OCI-LY1 (cell line): ENCODE measurements at regions not wholly inside any gene's neighbourhood (a gene's known extent, or its start where the extent isn't known, plus 50 kb on each side); places are given as distances from the start of the nearest gene placed in this dataset.

Source experiments
- H2AFZ ChIP-seq: fragments of 200-600 bp; sonication (generic), shearing (Covaris generic); 2 replicates; pipeline ENCODE4 v1.6.0; 2014; ENCODE audit warnings: antibody characterized with exemption, mild to moderate bottlenecking, low read length
- H3F3A ChIP-seq: fragments of 200-600 bp; sonication (generic), shearing (Covaris generic); 2 replicates; pipeline ENCODE4 v1.6.0; 2014; ENCODE audit warnings: mild to moderate bottlenecking, antibody characterized with exemption, low read length, moderate library complexity; ENCODE audit not compliant: insufficient read depth
- H3K27ac ChIP-seq: fragments of 200-600 bp; sonication (generic); 2 replicates; pipeline ENCODE4 v1.5.1; 2014; ENCODE audit warnings: low read length, mixed run types, mild to moderate bottlenecking, low read depth; ENCODE audit not compliant: poor library complexity, severe bottlenecking
- H3K27me3 ChIP-seq: fragments of 200-600 bp; sonication (generic); 2 replicates; pipeline ENCODE4 v1.6.0; 2014; ENCODE audit warnings: antibody characterized with exemption, mild to moderate bottlenecking, low read length, moderate library complexity; ENCODE audit not compliant: insufficient read depth
- H3K36me3 ChIP-seq: fragments of 200-600 bp; sonication (generic); 2 replicates; pipeline ENCODE4 v1.6.1; 2014; ENCODE audit warnings: mild to moderate bottlenecking, antibody characterized with exemption, low read length, moderate library complexity, mixed read lengths; ENCODE audit not compliant: insufficient read depth
- H3K4me1 ChIP-seq: fragments of 200-600 bp; sonication (generic); 2 replicates; pipeline ENCODE4 v1.5.1; 2014; ENCODE audit warnings: mild to moderate bottlenecking, low read length, moderate library complexity; ENCODE audit not compliant: insufficient read depth, severe bottlenecking
- H3K4me2 ChIP-seq: fragments of 200-600 bp; sonication (generic), shearing (Covaris generic); 2 replicates; pipeline ENCODE4 v1.6.1; 2014; ENCODE audit warnings: low read length
- H3K4me3 ChIP-seq: fragments of 200-600 bp; sonication (generic); 2 replicates; pipeline ENCODE4 v1.5.1; 2014; ENCODE audit warnings: low read length, low read depth, mild to moderate bottlenecking, mixed read lengths; ENCODE audit not compliant: poor library complexity, severe bottlenecking
- H3K79me2 ChIP-seq: fragments of 200-600 bp; shearing (Covaris generic); 2 replicates; pipeline ENCODE4 v1.6.1; 2016; ENCODE audit warnings: mixed run types, low read length, mixed read lengths; ENCODE audit not compliant: insufficient read depth
- H3K9ac ChIP-seq: fragments of 200-600 bp; sonication (generic), shearing (Covaris generic); 2 replicates; pipeline ENCODE4 v1.6.1; 2014; ENCODE audit warnings: mild to moderate bottlenecking, low read length, mixed read lengths
- H3K9me2 ChIP-seq: fragments of 200-600 bp; sonication (generic), shearing (Covaris generic); 2 replicates; pipeline ENCODE4 v1.6.1; 2014; ENCODE audit warnings: low read depth, mild to moderate bottlenecking, low read length, mixed read lengths
- H3K9me3 ChIP-seq: fragments of 200-600 bp; shearing (Covaris generic); 2 replicates; pipeline ENCODE4 v1.6.1; 2014; ENCODE audit warnings: low read length, mixed read lengths
- H4K20me1 ChIP-seq: fragments of 200-600 bp; sonication (generic), shearing (Covaris generic); 2 replicates; pipeline ENCODE4 v1.6.0; 2016; ENCODE audit warnings: mild to moderate bottlenecking, low read length; ENCODE audit not compliant: insufficient read depth
- EZH2 ChIP-seq: fragments of 200-600 bp; sonication (generic), shearing (Covaris generic); IDR thresholded peaks from 2 replicates; pipeline ENCODE4 v1.8.0; 2017; ENCODE audit warnings: borderline replicate concordance, mixed run types, mild to moderate bottlenecking, antibody characterized with exemption, low read length, moderate library complexity, mixed read lengths
- TF ChIP-seq, protein P1 (sequence below): fragments of 200-600 bp; sonication (generic), shearing (Covaris generic); IDR thresholded peaks from 2 replicates; pipeline ENCODE4 v1.5.1; 2017; ENCODE audit warnings: mild to moderate bottlenecking, antibody characterized with exemption, low read length, moderate library complexity, mixed read lengths

- Histone ChIP-seq H3K9ac (no peak overlapping the region), H4K20me1 (no peaks in the 10 kb centered on the region), H3K27ac (no peak overlapping the region), H3K36me3 (no peaks in the 10 kb centered on the region), H3K4me2 (no peak overlapping the region), H3K4me1 (no peaks in the 10 kb centered on the region), H2AFZ (no peak overlapping the region), H3K79me2 (no peaks in the 10 kb centered on the region), H3K9me2 (no peaks in the 10 kb centered on the region), H3K9me3 (no peaks in the 10 kb centered on the region), H3K27me3 (no peaks in the 10 kb centered on the region), H3K4me3 (no peak overlapping the region), H3F3A (no peaks in the 10 kb centered on the region)
- no peak for TF ChIP-seq EZH2
- TF ChIP-seq, protein P1, sequence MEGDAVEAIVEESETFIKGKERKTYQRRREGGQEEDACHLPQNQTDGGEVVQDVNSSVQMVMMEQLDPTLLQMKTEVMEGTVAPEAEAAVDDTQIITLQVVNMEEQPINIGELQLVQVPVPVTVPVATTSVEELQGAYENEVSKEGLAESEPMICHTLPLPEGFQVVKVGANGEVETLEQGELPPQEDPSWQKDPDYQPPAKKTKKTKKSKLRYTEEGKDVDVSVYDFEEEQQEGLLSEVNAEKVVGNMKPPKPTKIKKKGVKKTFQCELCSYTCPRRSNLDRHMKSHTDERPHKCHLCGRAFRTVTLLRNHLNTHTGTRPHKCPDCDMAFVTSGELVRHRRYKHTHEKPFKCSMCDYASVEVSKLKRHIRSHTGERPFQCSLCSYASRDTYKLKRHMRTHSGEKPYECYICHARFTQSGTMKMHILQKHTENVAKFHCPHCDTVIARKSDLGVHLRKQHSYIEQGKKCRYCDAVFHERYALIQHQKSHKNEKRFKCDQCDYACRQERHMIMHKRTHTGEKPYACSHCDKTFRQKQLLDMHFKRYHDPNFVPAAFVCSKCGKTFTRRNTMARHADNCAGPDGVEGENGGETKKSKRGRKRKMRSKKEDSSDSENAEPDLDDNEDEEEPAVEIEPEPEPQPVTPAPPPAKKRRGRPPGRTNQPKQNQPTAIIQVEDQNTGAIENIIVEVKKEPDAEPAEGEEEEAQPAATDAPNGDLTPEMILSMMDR, result no peak
These were observed 387.3 kb upstream of the EPHA7 start for GRCh38 chr6:93806409-93807270.

GRCh38 chr6:93801101-93801847 is 381.9 kb upstream of the EPHA7 start:
- H3K27ac ChIP-seq, result no peak overlapping the region
- H3K27me3 ChIP-seq, result no peaks in the 10 kb centered on the region
- TF ChIP-seq, protein P1, result no peak
- no peak for TF ChIP-seq EZH2
- H2AFZ ChIP-seq, result no peak overlapping the region
- no peaks in the 10 kb centered on the region for H4K20me1 ChIP-seq
- H3K9me2 ChIP-seq, result no peaks in the 10 kb centered on the region
- no peak overlapping the region for H3K4me2 ChIP-seq
- no peak overlapping the region for H3K4me3 ChIP-seq
- no peaks in the 10 kb centered on the region for H3K9me3 ChIP-seq
- no peaks in the 10 kb centered on the region for H3F3A ChIP-seq
- no peaks in the 10 kb centered on the region for H3K36me3 ChIP-seq
- no peak overlapping the region for H3K9ac ChIP-seq
- no peaks in the 10 kb centered on the region for H3K4me1 ChIP-seq
- H3K79me2 ChIP-seq, result no peaks in the 10 kb centered on the region

DNA sequence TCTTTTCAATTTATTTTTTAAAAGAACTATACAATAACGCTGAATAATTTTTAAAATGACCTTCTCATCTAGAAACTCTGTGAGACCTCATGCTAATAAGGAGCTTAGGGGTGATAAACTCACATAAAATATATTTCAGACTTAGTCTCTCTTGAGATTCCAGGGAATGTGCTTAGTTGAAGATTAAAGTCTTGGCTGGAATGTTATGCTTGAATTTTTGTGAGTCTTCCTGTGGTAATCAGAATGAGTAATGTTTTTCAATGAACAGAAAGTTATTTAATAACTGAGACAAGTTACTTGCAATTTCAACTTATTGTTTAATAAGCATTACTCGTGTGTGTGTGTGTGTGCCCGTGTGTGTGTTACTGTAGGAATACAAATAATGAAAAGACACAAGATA is 379.9 kb upstream of the EPHA7 start:
- no peak overlapping the region for H3K4me3 ChIP-seq
- H3K79me2 ChIP-seq, result no peaks in the 10 kb centered on the region
- H3K4me1 ChIP-seq, result no peaks in the 10 kb centered on the region
- no peaks in the 10 kb centered on the region for H4K20me1 ChIP-seq
- H3K4me2 ChIP-seq, result no peak overlapping the region
- H3K27ac ChIP-seq, result no peak overlapping the region
- no peak overlapping the region for H3K9ac ChIP-seq
- no peaks in the 10 kb centered on the region for H3K36me3 ChIP-seq
- TF ChIP-seq, protein P1, result no peak
- no peak for TF ChIP-seq EZH2
- H3K9me3 ChIP-seq, result no peaks in the 10 kb centered on the region
- H3K9me2 ChIP-seq, result no peaks in the 10 kb centered on the region
- no peaks in the 10 kb centered on the region for H3K27me3 ChIP-seq
- H3F3A ChIP-seq, result no peaks in the 10 kb centered on the region
- H2AFZ ChIP-seq, result no peak overlapping the region
